ENCODE measurements at regions not wholly inside any gene's neighbourhood (a gene's known extent, or its start where the extent isn't known, plus 50 kb on each side); places are given as distances from the start of the nearest gene placed in this dataset.

DNA sequence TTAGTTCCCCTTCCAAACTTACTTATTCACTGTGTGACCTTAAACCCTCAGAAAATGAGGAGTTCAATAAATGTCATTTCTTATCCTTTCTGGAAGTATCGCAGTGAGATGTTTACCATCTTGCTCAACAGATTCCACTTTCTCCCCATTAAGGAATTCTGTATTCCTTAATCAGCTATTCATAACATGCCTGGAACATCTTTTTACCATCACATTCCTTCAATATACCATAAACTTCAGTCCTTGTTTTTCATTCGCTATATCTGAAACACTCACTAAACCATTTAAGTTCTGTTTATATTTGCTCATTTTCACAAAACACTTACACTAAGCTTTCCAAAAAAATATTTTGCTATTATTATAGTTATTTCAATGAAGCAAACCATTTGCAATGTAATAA, 1158.6 kb downstream of the CDH12 start:
- DNase-seq, result no peak

GRCh38 chr5:21693591-21693990, 1159.6 kb downstream of the CDH12 start:
- no peak for DNase-seq

DNA sequence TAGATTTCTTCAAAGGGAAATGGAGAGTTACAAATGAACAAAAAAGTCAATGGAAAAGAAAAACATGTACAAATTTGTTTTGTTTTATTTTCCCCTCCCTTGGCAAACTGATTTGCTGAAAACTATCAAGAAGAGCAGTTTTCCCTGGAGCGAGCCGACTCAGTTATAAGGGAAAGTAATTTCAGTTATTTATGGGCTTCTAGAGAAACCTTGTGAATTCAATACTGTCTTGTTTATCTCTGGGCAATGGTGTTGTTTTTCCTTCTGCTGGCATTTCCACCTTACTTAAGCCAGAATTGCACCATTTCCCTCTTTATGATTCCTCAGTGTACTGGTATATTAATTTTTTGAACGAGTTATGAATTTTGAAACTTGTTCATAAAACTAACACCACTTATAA, 1163.6 kb downstream of the CDH12 start:
- DNase-seq, result no peak

- DNase-seq, result no peak
These were observed 1164.5 kb downstream of the CDH12 start for GRCh38 chr5:21688655-21689054.

- DNase-seq, result no peak
These were observed 1165.5 kb downstream of the CDH12 start for GRCh38 chr5:21687621-21688020.

GRCh38 chr5:21686706-21687105, 1166.4 kb downstream of the CDH12 start:
- no peak for DNase-seq

DNA sequence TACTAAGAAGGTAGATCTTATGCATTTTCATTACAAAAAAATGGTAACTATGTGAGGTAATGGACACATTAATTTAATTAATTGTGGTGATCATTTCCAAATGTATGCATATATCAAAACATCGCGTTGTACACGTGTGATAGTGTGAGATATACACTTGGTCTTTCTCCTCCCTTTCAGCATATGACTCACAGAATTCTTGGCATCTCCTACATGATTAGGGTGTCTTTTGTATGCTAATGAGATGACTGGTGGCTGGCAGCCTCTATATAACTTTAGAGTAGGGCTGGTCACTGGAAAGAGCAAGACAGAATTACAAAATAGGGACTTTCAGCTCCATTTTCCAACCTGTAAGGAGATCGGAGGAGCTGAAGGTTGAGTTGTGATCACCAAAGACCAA, 1167.6 kb downstream of the CDH12 start:
- no peak for DNase-seq

- DNase-seq, result no peak
These were observed 1168.2 kb downstream of the CDH12 start for GRCh38 chr5:21684992-21685391.

- no peak for DNase-seq
These were observed 1171.2 kb downstream of the CDH12 start for GRCh38 chr5:21681911-21682310.

DNA sequence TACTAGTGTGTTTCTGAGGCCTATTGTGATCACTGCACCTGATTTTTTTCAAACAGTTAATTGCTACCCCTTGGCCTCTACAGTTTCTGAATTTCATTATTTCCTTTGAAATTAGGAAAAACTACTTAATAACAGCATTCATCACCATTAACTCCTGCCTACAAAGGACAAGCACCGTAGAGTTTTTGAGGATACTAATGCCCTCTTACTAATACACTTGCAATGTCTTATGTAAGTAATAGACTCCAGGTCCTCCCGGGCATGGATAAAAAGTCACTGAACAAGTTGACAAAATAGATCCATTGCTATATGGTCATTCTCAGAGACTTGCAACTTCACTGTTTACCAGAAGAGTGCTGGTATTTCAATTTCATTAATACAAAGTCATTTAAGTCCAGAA, 1172.5 kb downstream of the CDH12 start:
- DNase-seq, result no peak

DNA sequence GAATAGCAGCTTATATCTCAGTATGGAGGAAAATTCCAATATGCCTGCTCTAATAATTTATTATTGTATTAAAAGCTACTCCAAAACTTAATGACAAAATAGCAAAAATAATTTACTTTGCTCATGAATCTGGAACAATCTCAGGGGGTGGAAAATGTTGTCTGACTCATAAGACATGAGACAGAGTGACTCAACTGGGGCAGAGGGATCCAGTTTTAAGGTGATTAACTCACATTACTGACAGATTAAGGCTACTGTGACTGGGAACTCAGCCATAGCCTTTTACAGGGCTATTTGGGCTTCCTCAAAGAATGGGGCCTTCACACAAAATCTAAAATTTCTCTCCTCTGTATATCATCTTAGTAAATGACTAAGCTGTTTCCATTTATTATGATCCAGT, 1172.9 kb downstream of the CDH12 start:
- no peak for DNase-seq

- no peak for DNase-seq
These were observed 1174.6 kb downstream of the CDH12 start for GRCh38 chr5:21678526-21678925.

DNA sequence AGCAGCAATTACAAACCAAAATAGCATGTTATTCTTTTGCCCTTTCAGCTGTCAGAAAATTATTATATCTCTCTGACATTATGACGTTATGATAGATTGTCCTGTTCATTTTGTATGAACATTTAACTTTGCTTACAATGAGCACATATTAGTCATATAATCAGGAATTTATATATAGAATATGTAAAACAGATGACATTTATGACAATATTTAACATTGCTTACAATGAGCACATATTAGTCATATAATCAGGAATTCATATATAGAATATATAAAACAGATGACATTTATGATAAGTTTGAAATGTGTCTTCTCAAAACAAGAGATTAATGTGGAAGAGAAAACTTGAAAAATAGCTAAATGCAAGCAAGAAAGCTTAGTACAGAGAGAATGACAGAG, 1180.2 kb downstream of the CDH12 start:
- no peak for DNase-seq

- DNase-seq, result no peak
These were observed 1180.8 kb downstream of the CDH12 start for GRCh38 chr5:21672360-21672759.

- no peak for DNase-seq
These were observed 1187.6 kb downstream of the CDH12 start for GRCh38 chr5:21665524-21665923.

DNA sequence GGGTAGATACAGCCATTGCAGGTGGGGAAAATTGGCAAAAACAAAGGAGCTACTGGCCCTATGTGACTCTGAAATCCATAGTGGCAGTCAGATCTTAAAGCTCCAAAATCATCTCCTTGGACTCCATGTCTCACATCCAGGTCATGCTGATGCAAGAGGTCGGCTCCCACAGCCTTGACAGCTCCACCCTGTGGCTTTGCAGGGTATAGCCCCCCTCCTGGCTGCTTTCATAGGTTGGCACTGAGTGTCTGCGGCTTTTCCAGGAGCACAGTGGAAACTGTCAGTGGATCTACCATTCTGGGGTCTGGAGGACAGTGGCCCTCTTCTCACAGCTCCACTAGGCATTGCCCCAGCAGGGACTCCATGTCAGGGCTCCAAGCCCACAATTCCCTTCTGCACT, 1190.1 kb downstream of the CDH12 start:
- no peak for DNase-seq

DNA sequence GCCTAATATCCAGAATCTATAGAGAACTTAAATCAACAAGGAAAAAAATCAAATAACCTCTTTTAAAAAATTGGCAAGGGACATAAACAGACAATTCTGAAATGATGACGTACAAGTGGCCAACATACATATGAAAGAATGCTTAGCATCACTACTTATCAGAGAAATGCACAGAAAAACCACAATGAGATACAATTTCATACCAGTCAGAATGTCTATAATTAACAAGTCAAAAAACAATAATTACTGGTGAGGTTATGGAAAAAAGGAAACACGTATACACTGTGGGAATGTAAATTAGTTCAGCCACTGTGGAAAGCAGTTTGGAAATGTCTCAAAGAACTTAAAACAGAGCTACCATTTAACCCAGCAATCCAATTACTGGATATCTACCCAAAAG, 1192.0 kb downstream of the CDH12 start:
- no peak for DNase-seq

DNA sequence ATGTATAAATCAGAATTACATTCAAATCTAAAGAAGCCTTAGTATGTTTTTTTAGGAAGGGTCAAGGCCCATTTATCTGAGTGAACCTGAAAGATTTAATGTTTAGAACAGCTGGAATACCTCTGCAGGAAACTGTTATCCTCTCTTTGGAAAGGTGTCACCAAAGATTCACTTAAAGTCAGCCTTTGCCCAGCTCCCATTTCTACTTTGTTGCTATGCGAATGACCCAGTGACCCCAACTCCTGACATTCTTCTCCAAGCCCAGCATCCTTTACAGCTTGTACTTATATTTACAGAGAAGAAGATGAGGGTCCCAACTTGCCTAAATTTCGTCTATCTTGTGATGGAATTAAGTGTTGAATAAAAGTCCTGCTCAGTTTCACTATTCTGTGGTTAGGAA, 1198.6 kb downstream of the CDH12 start:
- no peak for DNase-seq

- DNase-seq, result no peak
These were observed 1203.2 kb downstream of the CDH12 start for GRCh38 chr5:21649969-21650368.

DNA sequence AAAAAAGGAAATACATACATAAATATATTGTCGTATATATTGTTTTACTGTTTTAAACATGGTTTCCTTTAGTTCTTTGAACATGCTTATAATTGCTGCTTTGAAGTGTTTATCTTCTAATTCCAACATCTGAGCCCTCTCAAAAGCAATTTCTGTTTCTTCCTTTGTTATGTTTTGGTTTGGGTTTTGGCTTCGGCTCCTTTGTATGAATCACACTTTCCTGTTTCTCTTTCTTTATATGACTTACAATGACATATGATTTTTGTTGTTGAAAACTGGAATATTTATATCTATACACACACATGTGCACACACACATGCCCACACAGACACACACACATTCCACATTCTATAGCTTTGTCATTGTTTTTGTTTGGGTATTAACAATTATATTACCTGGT, 1206.7 kb downstream of the CDH12 start:
- no peak for DNase-seq

DNA sequence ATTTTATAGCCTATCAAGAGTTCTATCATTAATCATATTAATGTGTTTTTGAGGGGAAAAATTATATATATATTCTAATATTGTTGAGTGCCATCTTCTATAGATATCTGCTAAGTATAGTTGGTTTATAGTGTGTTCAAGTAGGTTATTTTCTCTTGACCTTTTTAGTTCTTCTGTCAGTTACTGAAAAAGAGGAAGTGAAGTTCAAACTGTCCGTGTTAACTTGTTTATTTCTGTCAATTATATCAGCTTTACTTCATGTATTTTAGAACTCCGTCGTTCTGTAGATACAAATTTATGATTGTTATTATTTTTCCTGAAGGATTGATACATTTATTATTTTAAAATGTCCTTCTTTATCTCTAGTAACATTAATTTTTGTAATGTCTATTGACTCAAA, 1209.1 kb downstream of the CDH12 start:
- no peak for DNase-seq

GRCh38 chr5:21642312-21642711, 1210.8 kb downstream of the CDH12 start:
- no peak for DNase-seq

GRCh38 chr5:21623831-21624230, 1229.3 kb downstream of the CDH12 start:
- no peak for DNase-seq

GRCh38 chr5:21615195-21615765, 1237.9 kb downstream of the CDH12 start:
- no peak for DNase-seq

GRCh38 chr5:21613971-21614488, 1239.1 kb downstream of the CDH12 start:
- DNase-seq, result no peak

- no peak for DNase-seq
These were observed 1249.3 kb downstream of the CDH12 start for GRCh38 chr5:21603796-21604195.
